Ovary (tissue), 3 donors: ENCODE measurements at regions not wholly inside any gene's neighbourhood (a gene's known extent, or its start where the extent isn't known, plus 50 kb on each side); places are given as distances from the start of the nearest gene placed in this dataset.

ENCODE experiments used
- CTCF ChIP-seq, 3 donors: fragments of 450-650 bp in 2 of 3; fragments of 200-600 bp in 1 of 3; IDR thresholded peaks; one replicate each; pipeline versions ENCODE4 v1.5.1 to v1.8.0; 2016 to 2022; ENCODE audit warnings: antibody characterized with exemption in 3 of 3, mild to moderate bottlenecking in 1 of 3
- EP300 ChIP-seq: sonication (generic); formaldehyde crosslinking; IDR thresholded peaks from one replicate; pipeline ENCODE4 v1.6.1; 2017; ENCODE audit warnings: antibody characterized with exemption
- POLR2A ChIP-seq: fragments of 450-650 bp; IDR thresholded peaks from one replicate; pipeline ENCODE4 v1.6.1; 2017; ENCODE audit warnings: antibody characterized with exemption, mild to moderate bottlenecking, moderate library complexity
- donor health status: DM: no; HTN: no; CAD: no.

- TF ChIP-seq POLR2A, result no peak
- TF ChIP-seq CTCF (IDR thresholded peaks at IDR 0.05), result no peak
- TF ChIP-seq EP300, result no peak
These were observed 210.7 kb upstream of the SLC24A2 start for GRCh38 chr9:19999491-20000057.
